ENCODE measurements at regions not wholly inside any gene's neighbourhood (a gene's known extent, or its start where the extent isn't known, plus 50 kb on each side); places are given as distances from the start of the nearest gene placed in this dataset.

DNA sequence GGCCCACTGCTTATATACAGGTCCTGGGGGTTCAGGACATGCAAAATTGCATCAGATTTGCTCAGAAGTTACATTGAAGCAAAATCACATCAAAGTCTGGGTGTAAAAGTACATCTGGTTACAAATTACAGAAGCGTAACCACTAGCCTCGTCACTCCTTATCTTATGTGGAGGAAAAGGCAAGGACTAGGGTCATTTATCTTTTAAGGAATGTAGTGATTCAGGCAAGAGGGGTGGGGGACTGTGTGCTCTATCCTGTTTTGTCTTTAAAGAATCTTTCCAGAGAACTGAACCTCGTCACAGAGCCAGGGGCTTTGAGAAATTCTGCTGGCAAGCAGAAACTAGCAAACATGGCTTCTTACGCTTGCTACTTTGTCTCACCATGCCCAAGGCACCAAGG is 61.1 kb upstream of the RAB4A start:
- Histone ChIP-seq H3K36me3 (ENCODE audit: low read depth) (no peaks in the 10 kb centered on the region), H3K4me1 (ENCODE audit: low read depth) (no peaks in the 10 kb centered on the region), H3K4me3 (no peak overlapping the region), H3K9me3 (no peaks in the 10 kb centered on the region)
- ATAC-seq (no peak), DNase-seq (no peak)
- intact Hi-C loops (cut with DNase I, micrococcal nuclease), result no loop called here
- TF ChIP-seq, protein P1, sequence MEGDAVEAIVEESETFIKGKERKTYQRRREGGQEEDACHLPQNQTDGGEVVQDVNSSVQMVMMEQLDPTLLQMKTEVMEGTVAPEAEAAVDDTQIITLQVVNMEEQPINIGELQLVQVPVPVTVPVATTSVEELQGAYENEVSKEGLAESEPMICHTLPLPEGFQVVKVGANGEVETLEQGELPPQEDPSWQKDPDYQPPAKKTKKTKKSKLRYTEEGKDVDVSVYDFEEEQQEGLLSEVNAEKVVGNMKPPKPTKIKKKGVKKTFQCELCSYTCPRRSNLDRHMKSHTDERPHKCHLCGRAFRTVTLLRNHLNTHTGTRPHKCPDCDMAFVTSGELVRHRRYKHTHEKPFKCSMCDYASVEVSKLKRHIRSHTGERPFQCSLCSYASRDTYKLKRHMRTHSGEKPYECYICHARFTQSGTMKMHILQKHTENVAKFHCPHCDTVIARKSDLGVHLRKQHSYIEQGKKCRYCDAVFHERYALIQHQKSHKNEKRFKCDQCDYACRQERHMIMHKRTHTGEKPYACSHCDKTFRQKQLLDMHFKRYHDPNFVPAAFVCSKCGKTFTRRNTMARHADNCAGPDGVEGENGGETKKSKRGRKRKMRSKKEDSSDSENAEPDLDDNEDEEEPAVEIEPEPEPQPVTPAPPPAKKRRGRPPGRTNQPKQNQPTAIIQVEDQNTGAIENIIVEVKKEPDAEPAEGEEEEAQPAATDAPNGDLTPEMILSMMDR (IDR thresholded peaks at IDR 0.05), result no peak

DNA sequence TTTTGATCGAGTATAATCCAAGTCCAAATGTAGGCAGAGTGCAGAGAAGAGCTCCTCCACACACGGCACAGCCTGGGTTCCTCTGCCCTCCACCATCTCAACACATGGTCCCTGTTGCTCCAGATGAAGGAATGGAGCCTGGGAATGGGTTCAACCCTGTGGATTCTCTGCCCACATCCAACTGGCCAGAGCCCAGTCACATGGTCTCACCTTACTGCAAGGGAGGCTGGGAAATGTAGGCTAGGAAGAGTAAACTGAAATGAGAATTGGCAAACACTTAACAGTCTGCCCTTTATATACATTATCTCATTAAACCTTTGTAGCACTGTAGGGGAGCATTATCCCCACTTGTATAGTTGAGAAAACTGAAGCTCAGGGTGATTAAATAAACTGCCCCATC is 60.1 kb upstream of the RAB4A start:
- H3K36me3 ChIP-seq (ENCODE audit: low read depth), result no peaks in the 10 kb centered on the region
- H3K4me3 ChIP-seq, result no peak overlapping the region
- DNase-seq (no peak), ATAC-seq (no peak)
- TF ChIP-seq, protein P1 (IDR thresholded peaks at IDR 0.05), result no peak
- H3K9me3 ChIP-seq, result no peaks in the 10 kb centered on the region
- intact Hi-C loops (cut with DNase I, micrococcal nuclease), result no loop called here
- no peaks in the 10 kb centered on the region for H3K4me1 ChIP-seq (ENCODE audit: low read depth)

DNA sequence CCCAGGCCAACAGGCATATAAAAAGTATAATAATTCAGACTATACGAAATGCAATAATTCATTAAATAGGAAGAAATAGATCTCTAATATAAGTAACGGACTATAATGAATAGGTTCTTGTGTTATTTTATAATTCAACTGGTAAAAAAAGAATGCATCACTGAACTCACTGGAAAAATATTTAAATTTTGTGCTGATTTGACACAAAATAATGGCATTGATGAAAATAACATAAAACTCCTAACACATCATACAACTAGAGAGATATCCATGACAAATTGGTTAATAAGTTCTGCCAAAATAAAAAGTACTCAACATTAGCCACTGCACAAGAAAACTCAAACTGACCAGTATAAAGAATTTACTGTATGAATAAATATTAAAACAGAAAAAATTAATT is 57.1 kb upstream of the RAB4A start:
- H3K4me3 ChIP-seq, result no peak overlapping the region
- intact Hi-C loops (cut with DNase I, micrococcal nuclease), result no loop called here
- no peaks in the 10 kb centered on the region for H3K9me3 ChIP-seq
- no peak for ATAC-seq
- H3K4me1 ChIP-seq (ENCODE audit: low read depth), result no peaks in the 10 kb centered on the region
- H3K36me3 ChIP-seq (ENCODE audit: low read depth), result no peaks in the 10 kb centered on the region
- no peak for DNase-seq
- TF ChIP-seq, protein P1 (IDR thresholded peaks at IDR 0.05), result no peak

DNA sequence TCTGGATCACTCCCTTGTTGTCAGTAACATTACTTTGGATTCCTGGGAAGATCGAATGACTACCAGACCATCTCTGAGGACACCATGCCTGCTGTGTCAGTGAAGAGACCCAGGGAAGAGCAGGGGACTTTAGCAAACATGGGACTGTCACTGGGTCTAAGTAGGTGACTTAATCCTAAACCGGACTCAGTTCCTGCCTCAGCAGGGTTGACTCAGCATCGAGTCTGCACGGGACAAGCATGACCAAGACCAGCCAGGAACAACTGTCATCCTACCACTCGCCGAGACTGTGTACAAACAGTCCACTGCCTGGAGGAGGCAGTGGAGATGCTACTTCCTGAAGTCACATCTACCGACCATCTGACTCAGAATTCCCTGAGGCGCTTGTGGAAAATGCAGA is 53.2 kb upstream of the RAB4A start:
- H3K36me3 ChIP-seq (ENCODE audit: low read depth), result no peaks in the 10 kb centered on the region
- no peak overlapping the region for H3K4me3 ChIP-seq
- intact Hi-C loops (cut with DNase I, micrococcal nuclease), result no loop called here
- TF ChIP-seq, protein P1 (IDR thresholded peaks at IDR 0.05), result no peak
- peaks cover 14% of the 10 kb centered on the region for H3K4me1 ChIP-seq (ENCODE audit: low read depth)
- DNase-seq, result no peak
- no peak for ATAC-seq
- H3K9me3 ChIP-seq, result no peaks in the 10 kb centered on the region

DNA sequence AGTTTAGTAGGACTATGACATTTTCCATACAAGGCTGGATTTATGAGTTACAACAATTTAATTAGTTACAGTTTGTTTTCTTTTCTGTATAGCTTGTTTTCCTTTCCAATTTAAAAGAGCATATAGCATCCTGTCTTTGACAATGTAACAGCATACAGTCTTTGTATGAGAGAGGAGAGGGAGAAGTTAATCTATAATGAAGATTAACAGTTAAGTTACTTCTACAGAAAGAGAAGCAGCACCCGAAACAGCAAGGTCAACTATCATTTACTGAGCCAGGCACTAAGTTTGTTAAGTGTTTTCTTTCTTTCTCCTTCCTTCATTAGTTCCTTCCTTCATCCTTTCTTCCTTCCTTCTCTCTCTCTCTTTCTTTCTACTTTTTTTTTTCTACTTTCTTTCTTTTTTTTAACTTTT is 52.3 kb upstream of the RAB4A start:
- DNase-seq (no peak), ATAC-seq (no peak)
- H3K4me3 ChIP-seq, result no peak overlapping the region
- peaks cover 14% of the 10 kb centered on the region for H3K4me1 ChIP-seq (ENCODE audit: low read depth)
- H3K36me3 ChIP-seq (ENCODE audit: low read depth), result no peaks in the 10 kb centered on the region
- no peaks in the 10 kb centered on the region for H3K9me3 ChIP-seq
- TF ChIP-seq, protein P1 (IDR thresholded peaks at IDR 0.05), result no peak
- intact Hi-C loops (cut with DNase I, micrococcal nuclease), result no loop called here

DNA sequence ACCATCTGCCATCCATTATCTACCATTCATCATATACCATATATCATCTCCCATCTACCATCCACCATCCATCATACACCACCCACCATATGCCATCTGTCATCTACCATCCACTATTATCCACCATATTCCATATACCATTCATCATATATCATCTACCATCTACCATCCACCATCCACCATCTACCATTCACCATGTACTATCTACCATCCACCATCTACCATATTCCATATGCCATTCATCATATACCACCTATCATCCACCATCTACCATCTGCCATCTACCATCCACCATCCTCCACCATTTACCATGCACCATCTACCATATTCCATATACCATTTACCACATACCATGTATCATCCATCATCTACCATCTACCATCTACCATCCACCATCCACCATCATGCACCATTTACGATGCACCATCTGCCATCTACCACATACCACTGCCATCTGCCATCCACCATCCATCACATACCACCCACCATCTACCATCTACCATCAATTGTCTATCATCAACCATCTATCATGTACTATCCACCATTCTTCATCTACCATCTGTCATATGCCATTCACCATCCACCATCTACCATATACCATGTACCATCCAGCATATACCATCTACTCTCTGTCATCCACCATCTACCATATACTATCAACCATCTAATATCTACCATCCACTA is 50.6 kb upstream of the RAB4A start:
- no peaks in the 10 kb centered on the region for H3K9me3 ChIP-seq
- ATAC-seq (no peak), DNase-seq (no peak)
- peaks cover 22% of the 10 kb centered on the region for H3K4me1 ChIP-seq (ENCODE audit: low read depth)
- intact Hi-C loops (cut with DNase I, micrococcal nuclease), result no loop called here
- TF ChIP-seq, protein P1 (IDR thresholded peaks at IDR 0.05), result no peak
- H3K36me3 ChIP-seq (ENCODE audit: low read depth), result no peaks in the 10 kb centered on the region
- H3K4me3 ChIP-seq, result no peak overlapping the region

Data from mucosa of descending colon (tissue), 3 donors.